GM19023 (cell line): ENCODE measurements at regions not wholly inside any gene's neighbourhood (a gene's known extent, or its start where the extent isn't known, plus 50 kb on each side); places are given as distances from the start of the nearest gene placed in this dataset.
"Not testable (repeated sequence)": the region's sequence is repeated elsewhere in the genome, so short reads cannot be mapped to it uniquely, and the experiment has no call there.

Experiments
- ATAC-seq: cut with Tn5 transposase; IDR thresholded peaks from one replicate; pipeline ENCODE4 v1.9.1; 2021; ENCODE audit warnings: mild to moderate bottlenecking, moderate library complexity; ENCODE audit not compliant: unreplicated experiment

GRCh38 chr7:68125168-68125567 is 1128.5 kb downstream of the TYW1 start:
- ATAC-seq, result no peak

DNA sequence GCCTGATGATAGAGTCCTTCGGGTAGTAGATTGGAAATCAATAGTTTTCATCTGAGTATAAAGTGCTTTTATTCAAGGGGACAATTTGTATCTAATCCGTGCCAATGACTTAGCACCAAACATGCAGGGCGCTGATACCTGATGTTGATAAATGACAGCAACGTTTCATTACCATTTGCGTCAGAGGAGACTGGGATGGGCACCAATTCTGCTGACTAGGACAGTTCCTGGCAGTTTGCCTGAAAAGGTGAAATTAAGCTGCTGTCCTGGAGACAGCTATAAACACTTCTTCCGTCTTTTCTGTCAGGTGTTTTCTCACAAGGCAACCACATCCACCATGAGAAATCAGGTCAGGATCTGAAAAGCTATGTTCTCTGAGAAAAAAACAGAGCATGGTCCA is 1136.4 kb downstream of the TYW1 start:
- ATAC-seq, result no peak

- ATAC-seq, result no peak
These were observed 1146.7 kb downstream of the TYW1 start for GRCh38 chr7:68143345-68143744.

GRCh38 chr7:68146983-68147382 is 1150.3 kb downstream of the TYW1 start:
- ATAC-seq, result no peak

DNA sequence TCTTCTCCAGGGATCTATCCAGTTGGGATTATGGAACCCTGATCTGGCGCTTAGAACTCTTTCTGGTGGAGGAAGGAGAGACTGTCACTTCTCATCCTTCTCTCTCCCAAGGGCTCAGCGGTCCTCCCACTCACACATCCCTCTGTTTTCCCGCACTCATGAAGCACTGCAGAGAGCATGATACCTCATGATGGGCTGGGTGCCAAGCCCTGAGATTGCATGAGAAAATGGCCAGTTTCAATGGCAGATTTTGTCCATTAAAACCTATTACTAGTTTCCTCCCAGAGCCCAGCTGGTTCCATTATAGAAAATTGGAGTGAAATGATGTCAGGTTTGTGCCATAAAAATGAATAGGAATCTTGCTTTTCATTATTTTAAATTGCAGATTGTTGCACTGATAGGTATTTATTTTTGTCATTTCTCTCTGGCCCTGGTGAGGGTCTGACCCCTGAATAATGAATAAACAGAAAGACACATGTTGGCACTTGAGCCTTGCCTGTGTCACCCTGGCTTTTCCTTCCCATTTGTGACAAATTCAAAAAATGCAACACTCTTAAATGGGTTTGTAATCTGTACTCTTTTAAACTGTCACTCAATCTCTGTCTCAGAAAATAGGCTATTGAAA is 1151.1 kb downstream of the TYW1 start:
- ATAC-seq, result no peak

DNA sequence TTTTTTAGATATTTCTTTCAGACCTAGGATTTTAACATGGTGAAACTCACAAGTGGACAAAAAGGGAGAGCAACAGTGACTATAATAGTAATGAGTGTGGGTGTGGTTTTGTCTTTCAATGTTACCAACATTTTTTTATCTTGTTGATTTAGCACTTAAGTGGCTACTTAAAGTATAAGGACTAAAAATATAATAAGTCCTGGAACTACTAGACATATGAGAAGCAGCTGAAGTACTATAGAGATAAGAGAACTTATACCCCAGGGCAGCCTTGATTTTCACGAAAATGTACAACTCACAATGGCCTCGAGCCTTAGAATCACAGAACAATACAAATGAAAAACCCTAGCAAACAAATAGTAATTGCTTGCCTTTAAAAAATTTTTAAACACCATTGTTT is 1151.8 kb downstream of the TYW1 start:
- no peak for ATAC-seq

- no peak for ATAC-seq
These were observed 1155.6 kb downstream of the TYW1 start for GRCh38 chr7:68152205-68152604.

GRCh38 chr7:68155676-68156075 is 1159.0 kb downstream of the TYW1 start:
- no peak for ATAC-seq

DNA sequence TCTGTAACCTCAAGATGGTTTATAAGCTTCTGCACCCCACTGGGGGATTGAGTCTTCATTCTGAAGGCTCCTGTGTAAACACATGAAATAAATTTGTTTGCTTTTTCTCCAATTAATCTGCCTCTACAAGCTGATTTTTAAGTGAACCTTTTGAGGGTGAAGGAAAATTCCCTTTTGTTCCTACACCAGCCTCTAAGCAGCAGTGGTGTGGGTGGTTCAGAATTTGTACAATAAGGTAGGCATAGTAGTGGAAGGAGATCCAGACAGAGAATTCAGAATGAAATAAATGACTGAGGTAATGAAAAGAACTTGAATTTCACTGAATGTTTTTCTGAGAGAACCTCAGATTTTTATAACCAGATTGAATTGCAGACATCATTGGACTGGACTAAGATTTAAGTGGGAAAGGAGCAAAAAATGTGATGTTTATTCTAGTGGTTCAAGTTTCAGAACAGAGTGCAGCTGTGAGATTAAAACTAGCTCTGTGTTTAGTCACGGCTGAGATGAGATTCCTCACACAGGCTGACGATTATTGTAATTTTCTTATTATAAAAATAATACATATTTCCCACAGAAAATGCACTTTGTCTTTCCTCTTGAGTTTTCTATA is 1162.2 kb downstream of the TYW1 start:
- no peak for ATAC-seq

GRCh38 chr7:68162712-68163111 is 1166.1 kb downstream of the TYW1 start:
- no peak for ATAC-seq

DNA sequence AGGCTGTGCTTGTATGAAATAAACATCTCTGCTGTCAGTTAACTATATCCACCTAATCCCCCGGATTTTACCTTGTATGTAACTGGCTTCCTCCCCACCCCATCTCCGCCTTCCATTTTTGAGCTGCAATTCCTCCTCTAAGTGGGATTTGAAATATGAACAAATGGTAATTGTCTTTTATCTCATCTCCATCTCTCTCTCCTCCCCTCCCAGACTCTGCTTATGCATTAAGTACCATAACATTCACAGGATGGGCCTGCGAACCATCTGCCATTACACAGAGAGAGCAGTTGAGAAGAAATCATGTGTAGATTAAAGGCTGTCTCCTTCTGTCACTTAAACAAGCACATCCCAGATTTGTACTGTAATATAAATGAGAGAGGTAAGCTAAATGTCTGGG is 1169.9 kb downstream of the TYW1 start:
- ATAC-seq, result no peak

GRCh38 chr7:68173513-68173912 is 1176.9 kb downstream of the TYW1 start:
- ATAC-seq, result no peak

DNA sequence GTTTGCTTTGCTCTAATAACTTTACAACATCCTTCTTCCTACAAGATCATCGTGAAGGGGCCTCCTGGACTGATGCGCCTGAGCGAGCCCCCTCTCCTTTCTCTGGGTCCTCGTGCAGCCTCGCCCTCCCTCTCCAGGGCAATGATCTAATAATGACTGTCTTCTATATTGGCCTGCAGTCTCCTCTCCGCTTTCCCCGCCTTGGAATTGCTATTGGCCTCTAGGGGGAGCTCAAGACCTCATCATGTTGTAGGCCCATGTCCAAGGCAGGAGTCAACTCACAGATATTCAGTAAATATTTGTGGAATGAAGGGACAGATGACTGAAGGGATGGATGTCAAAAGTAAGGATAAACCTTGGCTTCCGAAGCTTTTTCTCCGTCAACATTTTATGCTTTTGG is 1180.3 kb downstream of the TYW1 start:
- no peak for ATAC-seq

DNA sequence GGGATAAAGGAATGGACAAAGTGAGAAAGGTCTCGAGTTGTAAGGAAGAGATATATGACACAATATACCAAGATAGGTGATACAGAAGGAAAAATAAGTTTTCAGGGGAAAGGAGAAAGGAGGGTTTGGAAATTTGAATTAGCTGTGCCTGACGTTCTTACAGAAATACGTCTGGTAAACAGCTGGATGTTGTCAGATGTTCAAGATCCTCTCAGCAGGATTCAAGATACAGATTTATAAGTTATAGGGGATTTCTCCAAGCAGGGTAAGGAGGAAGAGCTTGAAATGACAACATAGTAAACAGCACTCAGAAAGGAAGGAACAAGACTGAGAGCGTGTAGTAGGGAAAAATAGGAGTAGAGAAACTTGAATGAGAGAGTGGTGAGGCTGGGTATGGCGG is 1184.1 kb downstream of the TYW1 start:
- ATAC-seq, result no peak

GRCh38 chr7:68183176-68183575 is 1186.5 kb downstream of the TYW1 start:
- ATAC-seq, result no peak

- no peak for ATAC-seq
These were observed 1189.2 kb downstream of the TYW1 start for GRCh38 chr7:68185631-68186456.

- no peak for ATAC-seq
These were observed 1190.9 kb downstream of the TYW1 start for GRCh38 chr7:68187532-68187931.

DNA sequence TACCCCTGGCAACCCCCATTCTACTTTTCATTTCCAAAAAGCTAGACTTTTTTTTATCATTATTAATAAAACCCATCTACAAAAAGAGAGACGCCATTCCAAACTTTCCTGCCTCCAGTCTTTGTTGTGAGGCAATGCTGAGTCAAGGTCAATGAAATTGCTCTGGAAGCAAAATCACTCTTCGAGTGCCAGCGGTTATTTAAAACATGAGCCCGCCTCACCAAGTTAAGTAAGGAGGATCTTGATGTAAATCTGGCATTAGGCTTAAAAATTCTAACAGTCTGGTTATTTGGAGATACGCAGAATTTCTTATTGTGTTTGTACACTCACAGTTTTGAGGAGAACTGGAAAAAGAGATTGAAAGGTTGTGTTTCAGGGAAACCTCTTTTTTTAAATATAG is 1196.3 kb downstream of the TYW1 start:
- ATAC-seq, result no peak

DNA sequence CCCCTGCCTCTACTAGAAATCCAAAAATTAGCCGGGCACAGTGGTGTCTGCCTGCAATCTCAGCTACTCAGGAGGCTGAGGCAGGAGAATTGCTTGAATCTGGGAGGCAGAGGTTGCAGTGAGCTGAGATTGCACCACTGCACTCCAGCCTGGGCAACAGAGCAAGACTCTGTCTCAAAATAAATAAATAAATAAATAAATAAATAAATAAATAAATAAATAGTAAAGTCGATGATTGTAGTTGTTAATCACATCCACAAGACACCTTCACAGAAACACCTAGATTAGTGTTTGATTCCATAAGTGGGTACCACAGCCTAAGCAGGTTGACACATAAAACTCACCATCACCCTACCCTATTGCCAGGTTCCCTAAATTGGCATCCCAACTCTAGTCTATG is 1199.0 kb downstream of the TYW1 start:
- not testable (repeated sequence) for ATAC-seq

GRCh38 chr7:68200051-68200670 is 1203.5 kb downstream of the TYW1 start:
- ATAC-seq, result no peak

- no peak for ATAC-seq
These were observed 1206.6 kb downstream of the TYW1 start for GRCh38 chr7:68203251-68203650.

DNA sequence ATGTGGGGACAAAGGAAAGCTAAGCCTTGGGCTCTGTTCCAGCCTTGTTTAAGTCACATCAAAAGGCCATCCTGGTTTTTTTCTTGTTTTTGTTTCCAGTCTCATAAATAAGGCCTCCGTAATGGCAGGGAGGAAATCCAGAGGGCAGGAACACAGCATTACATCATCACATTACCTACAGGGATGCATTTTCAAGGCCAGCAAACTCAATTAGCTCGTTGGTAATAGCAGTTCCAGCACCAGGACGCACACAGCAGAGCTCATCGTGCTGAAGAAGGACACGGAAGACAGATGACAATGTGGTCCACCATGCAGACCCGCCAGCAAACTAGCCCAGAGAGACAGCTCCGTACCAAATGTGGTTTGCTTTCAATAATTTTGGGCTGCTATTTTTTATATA is 1209.2 kb downstream of the TYW1 start:
- no peak for ATAC-seq
